IMR-90 (cell line): ENCODE measurements at regions not wholly inside any gene's neighbourhood (a gene's known extent, or its start where the extent isn't known, plus 50 kb on each side); places are given as distances from the start of the nearest gene placed in this dataset.

Experiments used
- ATAC-seq: fragments of 200-7000 bp; cut with Tn5 transposase; 2 replicates; pipeline ENCODE4 v1.9.1; 2020; ENCODE audit warnings: low read depth, mild to moderate bottlenecking, moderate library complexity
- BruUV-seq: library from RNA; stranded (reverse); fragments of 400-500 nt; replicated peaks from 2 replicates; lab custom pipeline; 2021; lab: Mats Ljungman, UMichigan
- CTCF ChIA-PET: fragments of 300-600 bp; formaldehyde crosslinking; extraction: SDS; loops from one replicate; lab custom pipeline; 2021; ENCODE audit warnings: antibody characterized with exemption; lab: Yijun Ruan, JAX
- POLR2A ChIA-PET: fragments of 300-600 bp; sonication (Branson Sonifier 250); formaldehyde crosslinking; loops from one replicate; lab custom pipeline; 2022; ENCODE audit warnings: antibody characterized with exemption; ENCODE audit not compliant: unreplicated experiment; lab: Charles Lee
- DNase-seq: peaks from one replicate; pipeline ENCODE4 v3.0.0; 2013
- H2AFZ ChIP-seq: replicated peaks from 2 replicates; pipeline ENCODE3; 2013; ENCODE audit warnings: low read length, mild to moderate bottlenecking; ENCODE audit not compliant: poor library complexity
- H2AK5ac ChIP-seq: 2 replicates; pipeline ENCODE4 v1.6.1; 2013; ENCODE audit warnings: low read depth, low read length, inconsistent platforms
- H2AK9ac ChIP-seq: replicated peaks from 2 replicates; pipeline ENCODE3; 2013; ENCODE audit warnings: mild to moderate bottlenecking, low read depth, low read length, moderate library complexity; ENCODE audit not compliant: poor library complexity
- H2BK120ac ChIP-seq: 2 replicates; pipeline ENCODE4 v1.6.1; 2013; ENCODE audit warnings: low read depth, low read length, inconsistent platforms
- H2BK15ac ChIP-seq: 3 replicates; pipeline ENCODE4 v1.6.1; 2013; ENCODE audit warnings: low read depth, low read length, inconsistent platforms
- H2BK20ac ChIP-seq: 2 replicates; pipeline ENCODE4 v1.6.1; 2013; ENCODE audit warnings: low read depth, mild to moderate bottlenecking, inconsistent platforms, low read length, moderate library complexity
- H2BK5ac ChIP-seq: 2 replicates; pipeline ENCODE4 v1.6.1; 2013; ENCODE audit warnings: mild to moderate bottlenecking, low read depth, low read length, inconsistent platforms; ENCODE audit not compliant: poor library complexity, severe bottlenecking
- H3K14ac ChIP-seq: replicated peaks from 2 replicates; pipeline ENCODE4 v1.6.1; 2013; ENCODE audit warnings: low read depth, low read length, inconsistent platforms
- H3K18ac ChIP-seq: 2 replicates; pipeline ENCODE4 v1.6.1; 2013; ENCODE audit warnings: low read depth, low read length, control low read depth
- H3K23ac ChIP-seq: 2 replicates; pipeline ENCODE4 v1.6.1; 2013; ENCODE audit warnings: low read depth, low read length, inconsistent platforms
- H3K27ac ChIP-seq: 2 replicates; pipeline ENCODE4 v1.5.1; 2013; ENCODE audit warnings: mild to moderate bottlenecking, control low read depth, low read length; ENCODE audit not compliant: insufficient read depth
- H3K27me3 ChIP-seq: 2 replicates; pipeline ENCODE4 v1.6.1; 2013; ENCODE audit warnings: low read length; ENCODE audit not compliant: control insufficient read depth, insufficient read depth
- H3K36me3 ChIP-seq: 2 replicates; pipeline ENCODE4 v1.6.1; 2013; ENCODE audit warnings: low read length, mixed read lengths; ENCODE audit not compliant: control insufficient read depth, insufficient read depth
- H3K4ac ChIP-seq: 2 replicates; pipeline ENCODE4 v1.6.1; 2013; ENCODE audit warnings: low read depth, low read length, inconsistent platforms
- H3K4me1 ChIP-seq: 2 replicates; pipeline ENCODE4 v1.6.1; 2013; ENCODE audit warnings: low read length, mixed read lengths; ENCODE audit not compliant: control insufficient read depth, insufficient read depth
- H3K4me2 ChIP-seq: 2 replicates; pipeline ENCODE4 v1.6.1; 2013; ENCODE audit warnings: low read depth, mild to moderate bottlenecking, control low read depth, low read length, moderate library complexity
- H3K4me3 ChIP-seq: 2 replicates; pipeline ENCODE4 v1.5.1; 2013; ENCODE audit warnings: low read depth, mild to moderate bottlenecking, control low read depth, low read length, moderate library complexity; ENCODE audit not compliant: insufficient read depth
- H3K56ac ChIP-seq: 2 replicates; pipeline ENCODE4 v1.6.1; 2013; ENCODE audit warnings: low read length, inconsistent platforms; ENCODE audit not compliant: insufficient read depth; ENCODE audit errors: extremely low read depth
- H3K79me1 ChIP-seq, 2 experiments: 2 replicates each; pipeline ENCODE4 v1.6.1; 2013; ENCODE audit warnings: low read length in 2 of 2, inconsistent platforms in 1 of 2, low read depth in 1 of 2
- H3K9ac ChIP-seq: 2 replicates; pipeline ENCODE4 v1.6.1; 2013; ENCODE audit warnings: low read depth, low read length, control low read depth
- H3K9me1 ChIP-seq: 2 replicates; pipeline ENCODE4 v1.6.1; 2013; ENCODE audit warnings: low read length, inconsistent platforms; ENCODE audit not compliant: insufficient read depth
- H3K9me3 ChIP-seq: 2 replicates; pipeline ENCODE4 v1.6.1; 2013; ENCODE audit warnings: low read length; ENCODE audit not compliant: control insufficient read depth, insufficient read depth
- H4K20me1 ChIP-seq: 2 replicates; pipeline ENCODE4 v1.6.1; 2013; ENCODE audit warnings: low read length, inconsistent platforms; ENCODE audit not compliant: insufficient read depth
- H4K5ac ChIP-seq: 2 replicates; pipeline ENCODE4 v1.6.1; 2013; ENCODE audit warnings: mild to moderate bottlenecking, low read depth, low read length, control low read depth
- H4K8ac ChIP-seq, 2 experiments: 2 replicates each; pipeline ENCODE4 v1.6.1; 2013; ENCODE audit warnings: low read depth in 2 of 2, low read length in 2 of 2, control low read depth in 1 of 2, inconsistent platforms in 1 of 2
- H4K91ac ChIP-seq: 2 replicates; pipeline ENCODE4 v1.6.1; 2013; ENCODE audit warnings: low read depth, low read length, inconsistent platforms; ENCODE audit not compliant: insufficient read depth
- CTCF ChIP-seq: conservative IDR thresholded peaks from 2 replicates; pipeline ENCODE4 v1.5.1; 2012; ENCODE audit warnings: mild to moderate bottlenecking, low read depth, low read length, improper control_type of control experiment
- MAZ ChIP-seq: IDR thresholded peaks from 2 replicates; pipeline ENCODE4 v1.6.1; 2012; ENCODE audit warnings: low read depth, mild to moderate bottlenecking, low read length, improper control_type of control experiment, moderate library complexity, borderline replicate concordance
- NFE2L2 ChIP-seq: fragments of 150-350 bp; IDR thresholded peaks from 2 replicates; pipeline ENCODE4 v1.6.1; 2016; ENCODE audit warnings: low read depth, mild to moderate bottlenecking, low read length
- POLR2A ChIP-seq: IDR thresholded peaks from 2 replicates; pipeline ENCODE4 v1.6.1; 2012; ENCODE audit warnings: mild to moderate bottlenecking, low read depth, low read length
- USF2 ChIP-seq: fragments of 150-350 bp; IDR thresholded peaks from 2 replicates; pipeline ENCODE4 v1.6.1; 2017; ENCODE audit warnings: mild to moderate bottlenecking, antibody characterized with exemption, low read length, low read depth
- WGBS, 2 experiments: methylation state at CpG; one replicate each; pipeline versions ENCODE4 v1.1.5 to v1.1.7; 2013; ENCODE audit warnings: missing lambda C conversion rate in 2 of 2; ENCODE audit not compliant: insufficient read length in 1 of 2; ENCODE audit errors: extremely low coverage in 2 of 2; 5-methylcytosine and 5-hydroxymethylcytosine counted together
- dilution Hi-C: fragments of 300-500 bp; cut with HindIII; formaldehyde crosslinking; loops from one replicate; pipeline ENCODE4 v1.14.3; 2018; ENCODE audit warnings: low sequenced_read_pairs; ENCODE audit not compliant: unreplicated experiment
- in situ Hi-C: fragments of 300-500 bp; cut with MboI; formaldehyde crosslinking; loops from 3 replicates; pipeline ENCODE4 v1.14.3; 2019; ENCODE audit warnings: low sequenced_read_pairs, inconsistent platforms, mixed read lengths
- intact Hi-C: fragments of 100-400 bp; cut with micrococcal nuclease; formaldehyde crosslinking; loops from 2 replicates; pipeline ENCODE4 v1.10.0; 2022

- Histone ChIP-seq H3K14ac (no peak overlapping the region; the same call in 1 of the 2 replicates), H4K91ac (no peak overlapping the region), H4K20me1 (no peaks in the 10 kb centered on the region), H3K4me3 (no peak overlapping the region), H3K27ac (no peak overlapping the region), H3K9me1 (no peaks in the 10 kb centered on the region), H4K8ac (0 out of 4 replicates have a peak overlapping the region, but pooled peaks of 1 of the 2 experiments have one; percentile 13), H3K36me3 (no peaks in the 10 kb centered on the region), H2AK5ac (no peak overlapping the region), H2BK120ac (no peak overlapping the region), H2AFZ (no peak overlapping the region), H3K56ac (no peak overlapping the region), H2AK9ac (no peak overlapping the region), H2BK15ac (peak overlapping the region; percentile 11; the same call in 1 of the 3 replicates), H3K27me3 (no peaks in the 10 kb centered on the region), H3K79me1 (no peaks in the 10 kb centered on the region), H3K9ac (no peak overlapping the region), H3K4me2 (no peak overlapping the region), H2BK5ac (no peak overlapping the region), H3K4ac (peak overlapping the region; percentile 22; the same call in 1 of the 2 replicates), H3K23ac (0 out of 2 replicates have a peak overlapping the region, but pooled peaks have one; percentile 12), H3K18ac (no peak overlapping the region), H3K4me1 (no peaks in the 10 kb centered on the region; the same call in 1 of the 2 replicates), H3K9me3 (no peaks in the 10 kb centered on the region), H4K5ac (no peak overlapping the region), H2BK20ac (no peak overlapping the region)
- ChIA-PET POLR2A (no interaction called here), CTCF (no interaction called here)
- dilution Hi-C loops = no loop called here
- ATAC-seq (peak; percentile 29; the same call in 1 of the 2 replicates), DNase-seq (peak; percentile 23)
- BruUV-seq = no TSS peak
- WGBS, 2 experiments = no CpG with 5 or more reads among the region's 2 CpGs
- TF ChIP-seq NFE2L2 (no peak), POLR2A (no peak), USF2 (no peak), CTCF (no peak), MAZ (no peak)
- intact Hi-C loops = no loop called here
- in situ Hi-C loops = no loop called here
Measured at GRCh38 chr2:226403369-226403768, 396.3 kb downstream of the IRS1 start.
